Endodermal cell (in vitro differentiated cells): ENCODE measurements at regions not wholly inside any gene's neighbourhood (a gene's known extent, or its start where the extent isn't known, plus 50 kb on each side); places are given as distances from the start of the nearest gene placed in this dataset.

Experiments
- DNase-seq: peaks from one replicate; pipeline ENCODE4 v3.0.0-alpha.2; 2017
- H3K27ac ChIP-seq: 2 replicates; pipeline ENCODE4 v1.5.1; 2013; ENCODE audit warnings: mild to moderate bottlenecking, low read depth, low read length, moderate library complexity
- H3K27me3 ChIP-seq: 2 replicates; pipeline ENCODE4 v1.6.1; 2013; ENCODE audit warnings: mild to moderate bottlenecking, low read length, moderate library complexity; ENCODE audit not compliant: insufficient read depth, control insufficient read depth, poor library complexity, severe bottlenecking
- H3K36me3 ChIP-seq: 2 replicates; pipeline ENCODE4 v1.7.0; 2013; ENCODE audit warnings: mild to moderate bottlenecking, low read length, moderate library complexity; ENCODE audit not compliant: control insufficient read depth, insufficient read depth
- H3K4me1 ChIP-seq: one replicate; pipeline ENCODE4 v1.7.0; 2013; ENCODE audit warnings: low read length; ENCODE audit not compliant: control insufficient read depth, insufficient read depth
- H3K4me3 ChIP-seq: 2 replicates; pipeline ENCODE4 v1.5.1; 2013; ENCODE audit warnings: mild to moderate bottlenecking, low read length, moderate library complexity
- H3K9ac ChIP-seq: 2 replicates; pipeline ENCODE4 v1.6.1; 2013; ENCODE audit warnings: mild to moderate bottlenecking, low read length, moderate library complexity; ENCODE audit not compliant: poor library complexity, severe bottlenecking; ENCODE audit errors: extremely low read depth
- H3K9me3 ChIP-seq: 2 replicates; pipeline ENCODE4 v1.6.1; 2013; ENCODE audit warnings: mild to moderate bottlenecking, low read length, moderate library complexity; ENCODE audit not compliant: control insufficient read depth
- H3K27ac Mint-ChIP-seq: 2 replicates; pipeline ENCODE4 v1.8.0; 2020; ENCODE audit warnings: mixed read lengths
- H3K27me3 Mint-ChIP-seq: 2 replicates; pipeline ENCODE4 v1.8.0; 2021; ENCODE audit warnings: mild to moderate bottlenecking, mixed read lengths; ENCODE audit not compliant: insufficient read depth
- H3K36me3 Mint-ChIP-seq: 2 replicates; pipeline ENCODE4 v1.8.0; 2020; ENCODE audit warnings: low read depth, mixed read lengths
- H3K4me1 Mint-ChIP-seq: 2 replicates; pipeline ENCODE4 v1.8.0; 2020; ENCODE audit warnings: mixed read lengths
- H3K4me3 Mint-ChIP-seq: 2 replicates; pipeline ENCODE4 v1.8.0; 2020; ENCODE audit warnings: mild to moderate bottlenecking, moderate library complexity, mixed read lengths
- H3K9me3 Mint-ChIP-seq: 2 replicates; pipeline ENCODE4 v1.8.0; 2020; ENCODE audit warnings: mild to moderate bottlenecking, mixed read lengths
- WGBS, 2 experiments: methylation state at CpG; one replicate each; pipeline versions ENCODE4 v1.1.5 to v1.1.7; 2013; ENCODE audit warnings: missing lambda C conversion rate in 2 of 2, mixed read lengths in 1 of 2; ENCODE audit not compliant: insufficient coverage in 1 of 2, insufficient read length in 1 of 2; 5-methylcytosine and 5-hydroxymethylcytosine counted together
- TF ChIP-seq, protein P1 (sequence below): fragments of 200-600 bp; sonication (generic); conservative IDR thresholded peaks from 2 replicates; pipeline ENCODE4 v1.5.0; 2021; ENCODE audit warnings: antibody characterized with exemption, mild to moderate bottlenecking

DNA sequence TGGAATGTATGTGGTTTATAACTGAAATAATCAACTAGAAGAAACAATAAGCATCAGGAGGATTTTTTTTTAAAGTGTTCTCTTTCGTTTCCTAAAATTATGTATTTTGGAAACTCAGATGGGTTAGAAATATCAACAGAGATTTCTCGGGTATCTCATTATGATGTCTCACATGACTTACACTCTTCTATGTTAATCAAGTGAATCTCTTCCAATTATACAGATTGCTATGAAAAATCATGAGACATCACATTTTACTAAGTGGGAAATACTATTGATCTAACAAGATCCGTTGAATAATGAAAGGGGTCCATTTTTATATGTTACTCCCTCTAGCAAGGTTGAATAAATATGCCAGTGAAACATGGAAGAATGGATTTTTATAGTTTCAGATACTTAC lies 54.7 kb upstream of the NRIP1 start:
- Histone ChIP-seq H3K27ac (no peak overlapping the region), H3K9me3 (no peaks in the 10 kb centered on the region), H3K27me3 (no peaks in the 10 kb centered on the region), H3K9ac (no peak overlapping the region), H3K36me3 (no peaks in the 10 kb centered on the region), H3K4me3 (no peak overlapping the region), H3K4me1 (peaks cover 7% of the 10 kb centered on the region)
- TF ChIP-seq, protein P1, sequence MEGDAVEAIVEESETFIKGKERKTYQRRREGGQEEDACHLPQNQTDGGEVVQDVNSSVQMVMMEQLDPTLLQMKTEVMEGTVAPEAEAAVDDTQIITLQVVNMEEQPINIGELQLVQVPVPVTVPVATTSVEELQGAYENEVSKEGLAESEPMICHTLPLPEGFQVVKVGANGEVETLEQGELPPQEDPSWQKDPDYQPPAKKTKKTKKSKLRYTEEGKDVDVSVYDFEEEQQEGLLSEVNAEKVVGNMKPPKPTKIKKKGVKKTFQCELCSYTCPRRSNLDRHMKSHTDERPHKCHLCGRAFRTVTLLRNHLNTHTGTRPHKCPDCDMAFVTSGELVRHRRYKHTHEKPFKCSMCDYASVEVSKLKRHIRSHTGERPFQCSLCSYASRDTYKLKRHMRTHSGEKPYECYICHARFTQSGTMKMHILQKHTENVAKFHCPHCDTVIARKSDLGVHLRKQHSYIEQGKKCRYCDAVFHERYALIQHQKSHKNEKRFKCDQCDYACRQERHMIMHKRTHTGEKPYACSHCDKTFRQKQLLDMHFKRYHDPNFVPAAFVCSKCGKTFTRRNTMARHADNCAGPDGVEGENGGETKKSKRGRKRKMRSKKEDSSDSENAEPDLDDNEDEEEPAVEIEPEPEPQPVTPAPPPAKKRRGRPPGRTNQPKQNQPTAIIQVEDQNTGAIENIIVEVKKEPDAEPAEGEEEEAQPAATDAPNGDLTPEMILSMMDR = no peak
- no peaks in the 10 kb centered on the region for H3K9me3 Mint-ChIP-seq
- H3K36me3 Mint-ChIP-seq = no peaks in the 10 kb centered on the region
- 83 to 91% methylated on average over 1 to 3 of the region's 3 CpGs for WGBS, 2 experiments
- H3K27me3 Mint-ChIP-seq = no peaks in the 10 kb centered on the region
- no peak overlapping the region for H3K4me3 Mint-ChIP-seq
- peaks cover 24% of the 10 kb centered on the region for H3K4me1 Mint-ChIP-seq
- no peak for DNase-seq
- no peak overlapping the region for H3K27ac Mint-ChIP-seq

DNA sequence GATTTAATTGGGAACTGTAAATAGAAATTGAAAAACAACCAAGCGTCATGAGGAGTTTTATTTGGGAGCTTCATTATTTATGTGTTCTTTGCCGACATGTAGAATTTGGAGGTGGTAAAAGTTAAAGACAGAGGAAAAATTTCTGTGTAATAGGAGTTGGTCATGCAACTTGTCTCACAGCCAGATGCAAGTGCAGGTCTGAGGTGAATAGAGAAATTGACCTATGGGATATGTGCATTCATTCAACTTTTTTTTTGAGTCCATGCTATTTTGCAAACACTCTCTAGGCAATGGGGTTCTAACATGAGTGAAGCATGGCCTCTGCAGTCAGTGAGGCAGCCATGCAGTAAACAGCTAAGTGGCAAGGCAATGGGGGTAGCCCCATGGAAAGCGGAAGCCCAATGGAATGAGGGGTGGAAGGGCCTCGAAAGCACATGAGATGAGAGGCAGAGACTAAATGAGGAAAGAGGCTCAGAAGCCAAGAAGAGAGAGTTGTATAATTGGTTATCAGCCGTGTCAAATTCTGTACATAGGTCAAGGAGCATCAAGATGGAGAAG lies 56.4 kb upstream of the NRIP1 start:
- Histone ChIP-seq H3K36me3 (no peaks in the 10 kb centered on the region), H3K27me3 (no peaks in the 10 kb centered on the region), H3K4me1 (peaks cover 7% of the 10 kb centered on the region), H3K9me3 (no peaks in the 10 kb centered on the region), H3K4me3 (no peak overlapping the region), H3K9ac (no peak overlapping the region), H3K27ac (no peak overlapping the region)
- WGBS, 2 experiments = 93 to 94% methylated on average over 5 of the region's 5 CpGs
- Mint-ChIP-seq H3K4me3 (no peak overlapping the region), H3K27me3 (no peaks in the 10 kb centered on the region), H3K9me3 (no peaks in the 10 kb centered on the region), H3K4me1 (peaks cover 29% of the 10 kb centered on the region), H3K36me3 (no peaks in the 10 kb centered on the region), H3K27ac (peak overlapping the region; percentile 92)
- TF ChIP-seq, protein P1 = no peak
- DNase-seq = no peak

DNA sequence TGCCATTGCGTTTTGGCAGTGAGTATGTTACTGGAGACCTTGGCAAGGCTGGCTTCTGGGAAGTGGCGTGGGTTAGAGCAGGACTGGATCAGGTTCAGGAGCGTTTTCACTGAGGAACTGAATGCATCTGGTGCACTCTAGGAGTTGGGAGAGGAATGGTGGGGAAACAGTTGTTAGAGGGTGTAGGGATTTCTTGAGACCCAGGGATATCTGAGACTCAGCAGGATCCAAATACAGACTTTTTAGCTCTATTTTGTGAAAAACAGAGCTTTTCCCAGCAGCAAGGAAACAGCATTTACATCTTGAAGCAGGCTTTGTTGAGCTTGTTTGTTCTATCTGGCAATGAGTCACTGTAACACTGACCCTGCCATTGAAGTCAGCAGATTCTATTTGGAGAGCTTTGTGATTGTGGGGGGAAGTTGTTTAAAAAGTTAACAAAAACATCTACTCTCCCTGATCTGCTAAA lies 56.9 kb upstream of the NRIP1 start:
- H3K27me3 ChIP-seq = no peaks in the 10 kb centered on the region
- Mint-ChIP-seq H3K4me3 (no peak overlapping the region), H3K9me3 (no peaks in the 10 kb centered on the region), H3K27me3 (no peaks in the 10 kb centered on the region), H3K36me3 (no peaks in the 10 kb centered on the region), H3K27ac (peak overlapping the region; percentile 92), H3K4me1 (peaks cover 29% of the 10 kb centered on the region)
- TF ChIP-seq, protein P1 = no peak
- WGBS, 2 experiments = 17 to 48% methylated on average over 1 to 3 of the region's 3 CpGs
- no peak overlapping the region for H3K9ac ChIP-seq
- peaks cover 7% of the 10 kb centered on the region for H3K4me1 ChIP-seq
- H3K36me3 ChIP-seq = no peaks in the 10 kb centered on the region
- peak overlapping the region; percentile 1 for H3K4me3 ChIP-seq
- peak; percentile 48 for DNase-seq
- H3K9me3 ChIP-seq = no peaks in the 10 kb centered on the region
- H3K27ac ChIP-seq = peak overlapping the region; percentile 13
